Smooth muscle cell (in vitro differentiated cells): ENCODE measurements at regions not wholly inside any gene's neighbourhood (a gene's known extent, or its start where the extent isn't known, plus 50 kb on each side); places are given as distances from the start of the nearest gene placed in this dataset.

Source experiments
- DNase-seq: peaks from one replicate; lab custom pipeline; 2025; ENCODE audit not compliant: unreplicated experiment; lab: John Stamatoyannopoulos, UW
- H2AFZ ChIP-seq: fragments of 200-600 bp; sonication (generic); 2 replicates; pipeline ENCODE4 v1.6.0; 2016; ENCODE audit warnings: antibody characterized with exemption, low read depth, mild to moderate bottlenecking
- H3F3A ChIP-seq: fragments of 200-600 bp; sonication (generic); 2 replicates; pipeline ENCODE4 v1.6.0; 2017; ENCODE audit warnings: antibody characterized with exemption, low read depth
- H3K27ac ChIP-seq: fragments of 200-600 bp; sonication (generic); 2 replicates; pipeline ENCODE4 v1.5.1; 2016; ENCODE audit warnings: low read depth, mild to moderate bottlenecking
- H3K27me3 ChIP-seq: fragments of 200-600 bp; sonication (generic); 2 replicates; pipeline ENCODE4 v1.6.1; 2016; ENCODE audit warnings: low read depth, mild to moderate bottlenecking
- H3K36me3 ChIP-seq: fragments of 200-600 bp; sonication (generic); 2 replicates; pipeline ENCODE4 v1.5.1; 2016; ENCODE audit warnings: low read depth
- H3K4me1 ChIP-seq: fragments of 200-600 bp; sonication (generic); 2 replicates; pipeline ENCODE4 v1.5.1; 2016; ENCODE audit warnings: low read depth
- H3K4me2 ChIP-seq: fragments of 200-600 bp; sonication (generic); 2 replicates; pipeline ENCODE4 v1.6.0; 2016; ENCODE audit warnings: mild to moderate bottlenecking
- H3K4me3 ChIP-seq: fragments of 200-600 bp; sonication (generic); 2 replicates; pipeline ENCODE4 v1.5.1; 2016; ENCODE audit warnings: mild to moderate bottlenecking
- H3K79me2 ChIP-seq: fragments of 200-600 bp; sonication (generic); 2 replicates; pipeline ENCODE4 v1.6.0; 2016; ENCODE audit warnings: low read depth, mild to moderate bottlenecking
- H3K9ac ChIP-seq: fragments of 200-600 bp; sonication (generic); 2 replicates; pipeline ENCODE4 v1.6.0; 2016; ENCODE audit warnings: low read depth
- H3K9me3 ChIP-seq: fragments of 200-600 bp; sonication (generic); replicated peaks from 2 replicates; pipeline ENCODE4 v1.5.1; 2016; ENCODE audit warnings: low read depth
- H4K20me1 ChIP-seq: fragments of 200-600 bp; sonication (generic); 2 replicates; pipeline ENCODE4 v1.6.0; 2016; ENCODE audit warnings: low read depth
- CTCF ChIP-seq: fragments of 200-600 bp; sonication (generic); IDR thresholded peaks from 2 replicates; pipeline ENCODE4 v1.5.1; 2017; ENCODE audit warnings: borderline replicate concordance, mild to moderate bottlenecking, antibody characterized with exemption; ENCODE audit not compliant: insufficient read depth, poor library complexity, severe bottlenecking
- WGBS: methylation state at CpG from one replicate; pipeline ENCODE4 v1.1.7; 2016; ENCODE audit warnings: low lambda C conversion rate; 5-methylcytosine and 5-hydroxymethylcytosine counted together

GRCh38 chr3:188049606-188050530 lies 104.1 kb upstream of the LPP start:
- H3K9me3 ChIP-seq: no peaks in the 10 kb centered on the region
- H3K4me1 ChIP-seq: peaks cover 24% of the 10 kb centered on the region
- H3K27ac ChIP-seq: no peak overlapping the region
- no peak overlapping the region for H3K4me2 ChIP-seq
- no peaks in the 10 kb centered on the region for H3K79me2 ChIP-seq
- H3F3A ChIP-seq: no peaks in the 10 kb centered on the region
- no peak for DNase-seq
- 92% methylated on average over 10 of the region's 10 CpGs for WGBS
- TF ChIP-seq CTCF: no peak
- no peaks in the 10 kb centered on the region for H3K27me3 ChIP-seq
- H4K20me1 ChIP-seq: no peaks in the 10 kb centered on the region
- H2AFZ ChIP-seq: no peak overlapping the region
- no peaks in the 10 kb centered on the region for H3K36me3 ChIP-seq
- no peak overlapping the region for H3K4me3 ChIP-seq
- H3K9ac ChIP-seq: no peak overlapping the region

- peak overlapping the region; percentile 59 for H2AFZ ChIP-seq
- no peak overlapping the region for H3K4me3 ChIP-seq
- H3K9me3 ChIP-seq: no peaks in the 10 kb centered on the region
- H3K9ac ChIP-seq: no peak overlapping the region
- H3K4me2 ChIP-seq: peak overlapping the region; percentile 48
- H3F3A ChIP-seq: no peaks in the 10 kb centered on the region
- H3K27ac ChIP-seq: no peak overlapping the region
- no peaks in the 10 kb centered on the region for H4K20me1 ChIP-seq
- no peaks in the 10 kb centered on the region for H3K27me3 ChIP-seq
- TF ChIP-seq CTCF: no peak
- DNase-seq: no peak
- no peaks in the 10 kb centered on the region for H3K79me2 ChIP-seq
- WGBS: 74% methylated on average over 8 of the region's 8 CpGs
- no peaks in the 10 kb centered on the region for H3K36me3 ChIP-seq
- H3K4me1 ChIP-seq: peaks cover 19% of the 10 kb centered on the region
These were observed 102.2 kb upstream of the LPP start for GRCh38 chr3:188051801-188052168.

GRCh38 chr3:188052169-188053035 lies 101.6 kb upstream of the LPP start:
- Histone ChIP-seq H3K9ac (no peak overlapping the region), H3K79me2 (no peaks in the 10 kb centered on the region), H4K20me1 (no peaks in the 10 kb centered on the region), H3K4me3 (no peak overlapping the region), H3K36me3 (no peaks in the 10 kb centered on the region), H3K4me2 (peak overlapping the region; percentile 48), H3K27me3 (no peaks in the 10 kb centered on the region), H3K27ac (no peak overlapping the region), H3K4me1 (peaks cover 17% of the 10 kb centered on the region), H3F3A (no peaks in the 10 kb centered on the region), H2AFZ (peak overlapping the region; percentile 59), H3K9me3 (no peaks in the 10 kb centered on the region)
- TF ChIP-seq CTCF: no peak
- peak; percentile 17 for DNase-seq
- 32% methylated on average over 17 of the region's 17 CpGs for WGBS
